H9 (cell line): ENCODE measurements at regions not wholly inside any gene's neighbourhood (a gene's known extent, or its start where the extent isn't known, plus 50 kb on each side); places are given as distances from the start of the nearest gene placed in this dataset.

Experiments used
- DNase-seq: peaks from one replicate; pipeline ENCODE4 v3.0.0-alpha.2; 2017
- H2AFZ ChIP-seq: one replicate; pipeline ENCODE4 v1.6.1; 2013; ENCODE audit warnings: mild to moderate bottlenecking, low read length, control low read depth, moderate library complexity
- H2AK5ac ChIP-seq: 2 replicates; pipeline ENCODE4 v1.6.1; 2013; ENCODE audit warnings: low read length, control low read depth, mixed read lengths; ENCODE audit not compliant: insufficient read length
- H2BK120ac ChIP-seq: one replicate; pipeline ENCODE4 v1.6.1; 2013; ENCODE audit warnings: low read depth, mild to moderate bottlenecking, low read length, control low read depth, inconsistent platforms; ENCODE audit not compliant: poor library complexity, severe bottlenecking
- H2BK12ac ChIP-seq: 2 replicates; pipeline ENCODE4 v1.6.1; 2013; ENCODE audit warnings: low read length, control low read depth, mixed read lengths, low read depth; ENCODE audit not compliant: insufficient read length
- H2BK15ac ChIP-seq: 2 replicates; pipeline ENCODE4 v1.6.1; 2013; ENCODE audit warnings: low read depth, low read length, control low read depth
- H2BK20ac ChIP-seq: one replicate; pipeline ENCODE4 v1.6.1; 2013; ENCODE audit warnings: low read depth, mild to moderate bottlenecking, low read length, control low read depth, inconsistent platforms; ENCODE audit not compliant: poor library complexity, severe bottlenecking
- H2BK5ac ChIP-seq: 2 replicates; pipeline ENCODE4 v1.6.1; 2013; ENCODE audit warnings: low read length, control low read depth, mixed read lengths; ENCODE audit not compliant: insufficient read length
- H3K14ac ChIP-seq: 2 replicates; pipeline ENCODE4 v1.6.1; 2013; ENCODE audit warnings: low read length, control low read depth; ENCODE audit not compliant: insufficient read depth
- H3K18ac ChIP-seq: 2 replicates; pipeline ENCODE4 v1.6.1; 2013; ENCODE audit warnings: low read depth, mild to moderate bottlenecking, mixed read lengths, low read length, control low read depth; ENCODE audit not compliant: insufficient read length
- H3K23ac ChIP-seq: 2 replicates; pipeline ENCODE4 v1.6.1; 2013; ENCODE audit warnings: low read length, control low read depth, mixed read lengths, low read depth; ENCODE audit not compliant: insufficient read length
- H3K23me2 ChIP-seq: 2 replicates; pipeline ENCODE4 v1.6.1; 2013; ENCODE audit warnings: low read depth, mild to moderate bottlenecking, mixed read lengths, low read length, control low read depth; ENCODE audit not compliant: insufficient read length, poor library complexity, severe bottlenecking
- H3K27ac ChIP-seq: 2 replicates; pipeline ENCODE4 v1.5.1; 2013; ENCODE audit warnings: low read length, control low read depth, mixed read lengths, low read depth; ENCODE audit not compliant: insufficient read length
- H3K27me3 ChIP-seq: 2 replicates; pipeline ENCODE4 v1.6.1; 2013; ENCODE audit warnings: low read length, control low read depth, inconsistent platforms; ENCODE audit not compliant: insufficient read depth
- H3K4ac ChIP-seq: 2 replicates; pipeline ENCODE4 v1.6.1; 2013; ENCODE audit warnings: low read depth, mild to moderate bottlenecking, control low read depth, inconsistent platforms, low read length, moderate library complexity
- H3K4me1 ChIP-seq: 2 replicates; pipeline ENCODE4 v1.6.1; 2013; ENCODE audit warnings: low read length, control low read depth, inconsistent platforms; ENCODE audit not compliant: insufficient read depth
- H3K4me2 ChIP-seq: 2 replicates; pipeline ENCODE4 v1.6.1; 2013; ENCODE audit warnings: low read length, control low read depth, mixed read lengths; ENCODE audit not compliant: insufficient read length, insufficient read depth
- H3K56ac ChIP-seq: 2 replicates; pipeline ENCODE4 v1.6.1; 2013; ENCODE audit warnings: low read depth, mild to moderate bottlenecking, mixed read lengths, low read length, control low read depth; ENCODE audit not compliant: insufficient read length
- H3K79me1 ChIP-seq: 2 replicates; pipeline ENCODE4 v1.6.1; 2013; ENCODE audit warnings: low read depth, mild to moderate bottlenecking, moderate library complexity, low read length, control low read depth, inconsistent platforms; ENCODE audit not compliant: insufficient read depth, poor library complexity, severe bottlenecking
- H3K79me2 ChIP-seq: 2 replicates; pipeline ENCODE4 v1.6.1; 2013; ENCODE audit warnings: low read length, control low read depth, inconsistent platforms; ENCODE audit not compliant: insufficient read depth
- H3K9ac ChIP-seq: 2 replicates; pipeline ENCODE4 v1.6.1; 2013; ENCODE audit warnings: low read length, control low read depth, mixed read lengths; ENCODE audit not compliant: insufficient read length; ENCODE audit errors: extremely low read depth
- H3K9me3 ChIP-seq: one replicate; pipeline ENCODE4 v1.6.1; 2013; ENCODE audit warnings: low read depth, low read length, inconsistent platforms; ENCODE audit not compliant: control insufficient read depth
- H3T11ph ChIP-seq: one replicate; pipeline ENCODE4 v1.6.1; 2013; ENCODE audit warnings: mild to moderate bottlenecking, low read length, control low read depth, inconsistent platforms
- H4K20me1 ChIP-seq: one replicate; pipeline ENCODE4 v1.6.1; 2013; ENCODE audit not compliant: control insufficient read depth, insufficient read length, insufficient read depth
- H4K5ac ChIP-seq: 2 replicates; pipeline ENCODE4 v1.6.1; 2013; ENCODE audit warnings: low read depth, mild to moderate bottlenecking, mixed read lengths, low read length, control low read depth; ENCODE audit not compliant: insufficient read length
- H4K8ac ChIP-seq: replicated peaks from 2 replicates; pipeline ENCODE4 v1.6.1; 2013; ENCODE audit warnings: low read length, control low read depth, mixed read lengths, low read depth; ENCODE audit not compliant: insufficient read length
- H4K91ac ChIP-seq: 2 replicates; pipeline ENCODE4 v1.6.1; 2013; ENCODE audit warnings: low read depth, mild to moderate bottlenecking, moderate library complexity, mixed read lengths, low read length, control low read depth; ENCODE audit not compliant: insufficient read length
- H3K27ac Mint-ChIP-seq, 3 experiments: 2 replicates in 2 of 3; 3 replicates in 1 of 3; pipeline ENCODE4 v1.8.0; 2020 to 2021; ENCODE audit warnings: mixed read lengths in 3 of 3, mild to moderate bottlenecking in 1 of 3, moderate library complexity in 1 of 3
- H3K27me3 Mint-ChIP-seq: 2 replicates; pipeline ENCODE4 v1.8.0; 2021; ENCODE audit warnings: low read depth, mild to moderate bottlenecking, moderate library complexity, mixed read lengths
- H3K36me3 Mint-ChIP-seq, 3 experiments: 2 replicates in 2 of 3; 3 replicates in 1 of 3; pipeline ENCODE4 v1.8.0; 2020 to 2021; ENCODE audit warnings: low read depth in 3 of 3, mixed read lengths in 3 of 3; ENCODE audit not compliant: insufficient read depth in 1 of 3
- H3K4me1 Mint-ChIP-seq, 2 experiments: 2 replicates each; pipeline ENCODE4 v1.8.0; 2020; ENCODE audit warnings: mixed read lengths in 2 of 2
- H3K4me3 Mint-ChIP-seq, 2 experiments: 2 replicates in 1 of 2; 3 replicates in 1 of 2; pipeline ENCODE4 v1.8.0; 2020 to 2021; ENCODE audit warnings: mild to moderate bottlenecking in 2 of 2, mixed read lengths in 2 of 2, moderate library complexity in 1 of 2
- H3K9me3 Mint-ChIP-seq, 2 experiments: 2 replicates in 1 of 2; 3 replicates in 1 of 2; pipeline ENCODE4 v1.8.0; 2020; ENCODE audit warnings: mild to moderate bottlenecking in 2 of 2, mixed read lengths in 2 of 2, moderate library complexity in 1 of 2
- CTCF ChIP-seq: fragments of 200-600 bp; sonication (generic); conservative IDR thresholded peaks from 3 replicates; pipeline ENCODE4 v1.8.0; 2021; ENCODE audit warnings: antibody characterized with exemption, mild to moderate bottlenecking
- WGBS: extraction: QIAGEN DNeasy Blood & Tissue Kit; methylation state at CpG from one replicate; pipeline ENCODE4 v1.1.7; 2013; ENCODE audit warnings: missing lambda C conversion rate, low lambda C conversion rate, mixed read lengths; ENCODE audit not compliant: insufficient read length; ENCODE audit errors: extremely low coverage; 5-methylcytosine and 5-hydroxymethylcytosine counted together

DNA sequence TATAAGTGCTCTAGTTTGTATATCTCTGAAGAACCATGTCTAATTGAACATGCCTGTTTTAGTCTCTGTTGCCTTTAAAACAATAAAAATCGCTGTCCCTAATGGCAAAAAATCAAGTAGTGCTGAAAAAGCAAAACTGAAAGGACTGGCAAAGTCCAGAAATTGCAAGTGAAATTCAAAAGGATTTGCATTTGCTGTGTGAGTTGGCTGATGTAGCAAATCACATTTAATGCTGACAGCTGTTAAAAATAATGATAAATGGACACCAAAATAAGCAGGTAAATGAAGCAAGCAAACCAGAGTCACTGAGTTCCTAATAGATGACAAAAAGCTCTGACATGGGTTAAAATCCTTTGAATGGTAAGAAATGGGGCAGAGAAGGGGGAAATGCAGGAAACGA is 874.1 kb downstream of the GRM8 start:
- no peak overlapping the region for H2BK20ac ChIP-seq
- Mint-ChIP-seq H3K27me3 (no peaks in the 10 kb centered on the region), H3K4me1 (no peaks in the 10 kb centered on the region), H3K27ac (no peak overlapping the region), H3K4me3 (no peak overlapping the region), H3K36me3 (no peaks in the 10 kb centered on the region), H3K9me3 (no peaks in the 10 kb centered on the region)
- H3K79me1 ChIP-seq: no peaks in the 10 kb centered on the region
- no peak overlapping the region for H4K91ac ChIP-seq
- H2BK15ac ChIP-seq: no peak overlapping the region
- no peaks in the 10 kb centered on the region for H3K23me2 ChIP-seq
- no CpG with 5 or more reads among the region's 2 CpGs for WGBS
- H2BK5ac ChIP-seq: no peak overlapping the region
- no peak overlapping the region for H3K18ac ChIP-seq
- no peak overlapping the region for H4K5ac ChIP-seq
- no peak overlapping the region for H4K8ac ChIP-seq
- H2AFZ ChIP-seq: no peak overlapping the region
- H2AK5ac ChIP-seq: no peak overlapping the region
- no peak overlapping the region for H3K14ac ChIP-seq
- TF ChIP-seq CTCF: no peak
- H2BK120ac ChIP-seq: no peak overlapping the region
- no peak overlapping the region for H3K4ac ChIP-seq
- H3K9ac ChIP-seq: no peak overlapping the region
- no peaks in the 10 kb centered on the region for H3K79me2 ChIP-seq
- no peaks in the 10 kb centered on the region for H3K27me3 ChIP-seq
- no peak overlapping the region for H3K27ac ChIP-seq
- no peak overlapping the region for H3K23ac ChIP-seq
- no peak overlapping the region for H3K56ac ChIP-seq
- H4K20me1 ChIP-seq: no peaks in the 10 kb centered on the region
- no peaks in the 10 kb centered on the region for H3K9me3 ChIP-seq
- no peak overlapping the region for H3K4me2 ChIP-seq
- DNase-seq: no peak
- H3T11ph ChIP-seq: no peak overlapping the region
- no peak overlapping the region for H2BK12ac ChIP-seq
- no peaks in the 10 kb centered on the region for H3K4me1 ChIP-seq
